SU-DHL-6 (cell line): ENCODE measurements at regions not wholly inside any gene's neighbourhood (a gene's known extent, or its start where the extent isn't known, plus 50 kb on each side); places are given as distances from the start of the nearest gene placed in this dataset.

Experiments used
- EZH2phosphoT487 ChIP-seq: fragments of 200-600 bp; sonication (generic), shearing (Covaris generic); conservative IDR thresholded peaks from 2 replicates; pipeline ENCODE4 v1.6.1; 2018; ENCODE audit warnings: mild to moderate bottlenecking, antibody characterized with exemption, low read length, moderate library complexity, mixed read lengths
- TF ChIP-seq, protein P1 (sequence below): fragments of 200-600 bp; sonication (generic); IDR thresholded peaks from one replicate; pipeline ENCODE4 v1.5.1; 2017; ENCODE audit warnings: antibody characterized with exemption, mild to moderate bottlenecking, low read length, moderate library complexity; ENCODE audit not compliant: insufficient read depth, poor library complexity, severe bottlenecking

GRCh38 chr2:176573612-176574483 is 304.6 kb downstream of the MTX2 start:
- TF ChIP-seq, protein P1, sequence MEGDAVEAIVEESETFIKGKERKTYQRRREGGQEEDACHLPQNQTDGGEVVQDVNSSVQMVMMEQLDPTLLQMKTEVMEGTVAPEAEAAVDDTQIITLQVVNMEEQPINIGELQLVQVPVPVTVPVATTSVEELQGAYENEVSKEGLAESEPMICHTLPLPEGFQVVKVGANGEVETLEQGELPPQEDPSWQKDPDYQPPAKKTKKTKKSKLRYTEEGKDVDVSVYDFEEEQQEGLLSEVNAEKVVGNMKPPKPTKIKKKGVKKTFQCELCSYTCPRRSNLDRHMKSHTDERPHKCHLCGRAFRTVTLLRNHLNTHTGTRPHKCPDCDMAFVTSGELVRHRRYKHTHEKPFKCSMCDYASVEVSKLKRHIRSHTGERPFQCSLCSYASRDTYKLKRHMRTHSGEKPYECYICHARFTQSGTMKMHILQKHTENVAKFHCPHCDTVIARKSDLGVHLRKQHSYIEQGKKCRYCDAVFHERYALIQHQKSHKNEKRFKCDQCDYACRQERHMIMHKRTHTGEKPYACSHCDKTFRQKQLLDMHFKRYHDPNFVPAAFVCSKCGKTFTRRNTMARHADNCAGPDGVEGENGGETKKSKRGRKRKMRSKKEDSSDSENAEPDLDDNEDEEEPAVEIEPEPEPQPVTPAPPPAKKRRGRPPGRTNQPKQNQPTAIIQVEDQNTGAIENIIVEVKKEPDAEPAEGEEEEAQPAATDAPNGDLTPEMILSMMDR: no peak
- TF ChIP-seq EZH2phosphoT487: no peak
